Small intestine (tissue), 7 donors: ENCODE measurements at regions not wholly inside any gene's neighbourhood (a gene's known extent, or its start where the extent isn't known, plus 50 kb on each side); places are given as distances from the start of the nearest gene placed in this dataset.

ENCODE experiments used
- DNase-seq, 2 donors: peaks; one replicate each; pipeline versions ENCODE4 v3.0.0 to v3.0.0-alpha.2; 2013
- FAIRE-seq: peaks from 2 replicates; lab custom pipeline; 2012; peaks lifted over from hg19 to GRCh38; lab: Jason Lieb, UNC
- H3K27ac ChIP-seq, 3 donors: one replicate each; pipeline ENCODE4 v1.5.1; 2013; ENCODE audit warnings: low read length in 2 of 3, mild to moderate bottlenecking in 2 of 3, control low read depth in 1 of 3, inconsistent platforms in 1 of 3, low read depth in 1 of 3, moderate library complexity in 1 of 3
- H3K27me3 ChIP-seq, 3 donors: one replicate each; pipeline ENCODE4 v1.6.1; 2013; ENCODE audit warnings: low read length in 3 of 3, inconsistent platforms in 1 of 3; ENCODE audit not compliant: control insufficient read depth in 3 of 3, insufficient read depth in 3 of 3
- H3K36me3 ChIP-seq, 3 donors: one replicate each; pipeline ENCODE4 v1.6.1; 2013; ENCODE audit warnings: low read length in 3 of 3, inconsistent platforms in 1 of 3, low read depth in 1 of 3, mild to moderate bottlenecking in 1 of 3, moderate library complexity in 1 of 3; ENCODE audit not compliant: control insufficient read depth in 3 of 3, insufficient read depth in 2 of 3
- H3K4me1 ChIP-seq, 3 donors: one replicate each; pipeline ENCODE4 v1.6.1; 2013; ENCODE audit warnings: low read length in 2 of 3, inconsistent platforms in 1 of 3, low read depth in 1 of 3, mild to moderate bottlenecking in 1 of 3, moderate library complexity in 1 of 3; ENCODE audit not compliant: control insufficient read depth in 3 of 3, insufficient read depth in 2 of 3
- H3K4me3 ChIP-seq, 3 donors: one replicate each; pipeline ENCODE4 v1.5.1; 2013; ENCODE audit warnings: low read length in 3 of 3, control low read depth in 1 of 3, inconsistent platforms in 1 of 3, low read depth in 1 of 3, mild to moderate bottlenecking in 1 of 3, moderate library complexity in 1 of 3
- H3K9me3 ChIP-seq, 2 donors: one replicate each; pipeline ENCODE4 v1.6.1; 2013; ENCODE audit warnings: low read depth in 1 of 2, low read length in 1 of 2; ENCODE audit not compliant: control insufficient read depth in 2 of 2, insufficient read depth in 1 of 2
- WGBS, 3 donors: extraction: QIAGEN DNeasy Blood & Tissue Kit; methylation state at CpG; one replicate each; pipeline ENCODE4 v1.1.7; 2013; 5-methylcytosine and 5-hydroxymethylcytosine counted together
- donor health status: healthy with polysubstance abuse.
- donor health status: control.
- donor health status: control.
- donor health status: Bipolar disorder and iron deficiency.
- donor health status: healthy.

- Histone ChIP-seq H3K36me3 (no peaks in the 10 kb centered on the region), H3K4me1 (no peaks in the 10 kb centered on the region), H3K27ac (no peak overlapping the region), H3K27me3 (no peaks in the 10 kb centered on the region), H3K9me3 (no peaks in the 10 kb centered on the region), H3K4me3 (no peak overlapping the region)
- no peak for DNase-seq
- WGBS, 3 donors = 40 to 52% (median 48%) methylated on average over 2 of the region's 2 CpGs
- FAIRE-seq = no peak
Measured at GRCh38 chr11:87466223-87466622, 428.5 kb downstream of the TMEM135 start.

GRCh38 chr11:87465716-87466115, 428.0 kb downstream of the TMEM135 start:
- Histone ChIP-seq H3K9me3 (no peaks in the 10 kb centered on the region), H3K4me3 (no peak overlapping the region), H3K27ac (no peak overlapping the region), H3K27me3 (no peaks in the 10 kb centered on the region), H3K4me1 (no peaks in the 10 kb centered on the region), H3K36me3 (no peaks in the 10 kb centered on the region)
- FAIRE-seq (no peak), DNase-seq (no peak)
- WGBS, 3 donors = 76 to 80% (median 78%) methylated on average over 4 of the region's 4 CpGs

GRCh38 chr11:87463486-87464102, 425.9 kb downstream of the TMEM135 start:
- no peaks in the 10 kb centered on the region for H3K4me1 ChIP-seq
- H3K36me3 ChIP-seq = no peaks in the 10 kb centered on the region
- no peaks in the 10 kb centered on the region for H3K9me3 ChIP-seq
- no peak for FAIRE-seq
- H3K27me3 ChIP-seq = no peaks in the 10 kb centered on the region
- WGBS, 3 donors = 78 to 88% (median 80%) methylated on average over 4 of the region's 4 CpGs
- H3K4me3 ChIP-seq = no peak overlapping the region
- H3K27ac ChIP-seq = no peak overlapping the region
- peak; percentile 9 to 21 for DNase-seq

- DNase-seq (no peak), FAIRE-seq (no peak)
- H3K36me3 ChIP-seq = no peaks in the 10 kb centered on the region
- 24 to 54% (median 33%) methylated on average over 1 of the region's 1 CpG for WGBS, 3 donors
- H3K4me3 ChIP-seq = no peak overlapping the region
- H3K27ac ChIP-seq = no peak overlapping the region
- no peaks in the 10 kb centered on the region for H3K27me3 ChIP-seq
- no peaks in the 10 kb centered on the region for H3K9me3 ChIP-seq
- H3K4me1 ChIP-seq = no peaks in the 10 kb centered on the region
Measured at GRCh38 chr11:87462171-87462570, 424.4 kb downstream of the TMEM135 start.

- DNase-seq = no peak
- Histone ChIP-seq H3K36me3 (no peaks in the 10 kb centered on the region), H3K27ac (no peak overlapping the region), H3K27me3 (no peaks in the 10 kb centered on the region), H3K4me3 (no peak overlapping the region), H3K4me1 (no peaks in the 10 kb centered on the region), H3K9me3 (no peaks in the 10 kb centered on the region)
- FAIRE-seq = no peak
- 89 to 93% (median 93%) methylated on average over 4 of the region's 4 CpGs for WGBS, 3 donors
Measured at GRCh38 chr11:87460842-87461637, 423.3 kb downstream of the TMEM135 start.

- no peaks in the 10 kb centered on the region for H3K9me3 ChIP-seq
- H3K36me3 ChIP-seq = no peaks in the 10 kb centered on the region
- no peak overlapping the region for H3K27ac ChIP-seq
- 80 to 91% (median 91%) methylated on average over 1 of the region's 1 CpG for WGBS, 3 donors
- H3K4me1 ChIP-seq = no peaks in the 10 kb centered on the region
- DNase-seq = no peak
- H3K27me3 ChIP-seq = no peaks in the 10 kb centered on the region
- H3K4me3 ChIP-seq = no peak overlapping the region
- FAIRE-seq = no peak
Measured at GRCh38 chr11:87460279-87460678, 422.5 kb downstream of the TMEM135 start.

- no peak for FAIRE-seq
- H3K27me3 ChIP-seq = no peaks in the 10 kb centered on the region
- WGBS, 3 donors = 80 to 86% (median 84%) methylated on average over 3 of the region's 3 CpGs
- H3K27ac ChIP-seq = no peak overlapping the region
- no peaks in the 10 kb centered on the region for H3K9me3 ChIP-seq
- H3K4me3 ChIP-seq = no peak overlapping the region
- no peaks in the 10 kb centered on the region for H3K4me1 ChIP-seq
- H3K36me3 ChIP-seq = no peaks in the 10 kb centered on the region
- DNase-seq = no peak
Measured at GRCh38 chr11:87459351-87459750, 421.6 kb downstream of the TMEM135 start.

GRCh38 chr11:87456499-87456898, 418.8 kb downstream of the TMEM135 start:
- WGBS, 3 donors = 82 to 90% (median 84%) methylated on average over 1 of the region's 1 CpG
- Histone ChIP-seq H3K36me3 (no peaks in the 10 kb centered on the region), H3K4me1 (no peaks in the 10 kb centered on the region), H3K9me3 (no peaks in the 10 kb centered on the region), H3K27me3 (no peaks in the 10 kb centered on the region), H3K4me3 (no peak overlapping the region), H3K27ac (no peak overlapping the region)
- no peak for DNase-seq
- no peak for FAIRE-seq
